ENCODE measurements at regions not wholly inside any gene's neighbourhood (a gene's known extent, or its start where the extent isn't known, plus 50 kb on each side); places are given as distances from the start of the nearest gene placed in this dataset.

GRCh38 chr3:73192036-73192738, 130.7 kb downstream of the EBLN2 start:
- TF ChIP-seq ATF3 (IDR thresholded peaks at IDR 0.05) (no peak), HNF4G (IDR thresholded peaks at IDR 0.05) (no peak), CTCF (IDR thresholded peaks at IDR 0.05; ENCODE audit: low read depth, low read length, missing input control) (no peak), EGR1 (IDR thresholded peaks at IDR 0.05; ENCODE audit: low read depth in 2 of 2) (no peak), RAD21 (IDR thresholded peaks at IDR 0.05) (no peak), REST (IDR thresholded peaks at IDR 0.05) (no peak), YY1 (IDR thresholded peaks at IDR 0.05) (no peak), TAF1 (conservative IDR thresholded peaks at IDR 0.05) (no peak)

All from liver (tissue), 3 donors.